Panc1 (cell line): ENCODE measurements at regions not wholly inside any gene's neighbourhood (a gene's known extent, or its start where the extent isn't known, plus 50 kb on each side); places are given as distances from the start of the nearest gene placed in this dataset.

Source experiments
- ATAC-seq: fragments of 200-7000 bp; cut with Tn5 transposase; 2 replicates; pipeline ENCODE4 v1.9.1; 2020; ENCODE audit warnings: mild to moderate bottlenecking, moderate library complexity
- BruUV-seq: library from RNA; stranded (reverse); fragments of 400-500 nt; replicated peaks from 2 replicates; lab custom pipeline; 2021; lab: Mats Ljungman, UMichigan
- CTCF ChIA-PET: fragments of 300-600 bp; sonication (Branson Sonifier 250); formaldehyde crosslinking; loops from one replicate; lab custom pipeline; 2022; ENCODE audit warnings: antibody characterized with exemption; lab: Charles Lee
- POLR2A ChIA-PET: fragments of 300-600 bp; sonication (Branson Sonifier 250); formaldehyde crosslinking; loops from one replicate; lab custom pipeline; 2022; ENCODE audit warnings: antibody characterized with exemption; lab: Charles Lee
- DNase-seq: peaks from one replicate; pipeline ENCODE4 v3.0.0-alpha.2; 2010; ENCODE audit warnings: low read depth, low spot score
- H3K27ac ChIP-seq: 2 replicates; pipeline ENCODE4 v1.5.1; 2011; ENCODE audit warnings: mild to moderate bottlenecking, low read length, inconsistent platforms
- H3K27me3 ChIP-seq: fragments of 200-500 bp; sonication (Bioruptor generic); 2 replicates; pipeline ENCODE4 v1.6.0; 2014; ENCODE audit warnings: low read length, inconsistent platforms; ENCODE audit not compliant: control insufficient read depth, insufficient read depth
- H3K36me3 ChIP-seq: fragments of 200-500 bp; sonication (Bioruptor generic); 2 replicates; pipeline ENCODE4 v1.5.1; 2014; ENCODE audit warnings: inconsistent platforms, mild to moderate bottlenecking, low read length, moderate library complexity; ENCODE audit not compliant: control insufficient read depth, insufficient read depth
- H3K4me1 ChIP-seq: 2 replicates; pipeline ENCODE4 v1.5.1; 2011; ENCODE audit warnings: inconsistent platforms, mild to moderate bottlenecking, low read length, moderate library complexity; ENCODE audit not compliant: control insufficient read depth, insufficient read depth
- H3K4me3 ChIP-seq, 2 experiments: 2 replicates each; pipeline ENCODE4 v1.5.1; 2011 to 2012; ENCODE audit warnings: low read depth in 2 of 2, low read length in 2 of 2, mild to moderate bottlenecking in 2 of 2, inconsistent platforms in 1 of 2, moderate library complexity in 1 of 2
- H3K9me3 ChIP-seq: fragments of 200-500 bp; sonication (Bioruptor generic); 2 replicates; pipeline ENCODE4 v1.5.1; 2014; ENCODE audit warnings: low read depth, mild to moderate bottlenecking, inconsistent platforms, low read length, moderate library complexity; ENCODE audit not compliant: control insufficient read depth, insufficient read depth
- CTCF ChIP-seq: fragments of 450-650 bp; IDR thresholded peaks from 2 replicates; pipeline ENCODE4 v1.5.1; 2017; ENCODE audit warnings: mild to moderate bottlenecking
- POLR2AphosphoS5 ChIP-seq: IDR thresholded peaks from 2 replicates; pipeline ENCODE4 v1.6.1; 2012; ENCODE audit warnings: mild to moderate bottlenecking, low read depth, low read length, moderate library complexity
- REST ChIP-seq, 2 experiments: IDR thresholded peaks; 2 replicates each; pipeline ENCODE4 v1.6.1; 2011 to 2012; ENCODE audit warnings: low read depth in 2 of 2, control low read depth in 1 of 2, low read length in 1 of 2, mild to moderate bottlenecking in 1 of 2, moderate library complexity in 1 of 2; ENCODE audit not compliant: insufficient read depth in 1 of 2
- SIN3A ChIP-seq: IDR thresholded peaks from 2 replicates; pipeline ENCODE4 v1.6.1; 2012; ENCODE audit warnings: low read depth, mild to moderate bottlenecking, low read length, moderate library complexity, borderline replicate concordance; ENCODE audit not compliant: insufficient read depth
- TCF7L2 ChIP-seq: IDR thresholded peaks from 2 replicates; pipeline ENCODE4 v1.6.1; 2011; ENCODE audit warnings: mild to moderate bottlenecking, low read depth, low read length, inconsistent platforms
- in situ Hi-C: cut with HindIII; loops from 2 replicates; pipeline ENCODE4 v1.10.0; 2016; ENCODE audit warnings: low sequenced_read_pairs, low pct_unique_long_range_greater_than_20kb
- intact Hi-C: fragments of 100-400 bp; cut with micrococcal nuclease; formaldehyde crosslinking; loops from one replicate; pipeline ENCODE4 v1.10.0; 2022; ENCODE audit not compliant: unreplicated experiment

- no peak overlapping the region for H3K27ac ChIP-seq
- ChIA-PET CTCF (no interaction called here), POLR2A (no interaction called here)
- DNase-seq, result no peak
- ATAC-seq, result no peak
- in situ Hi-C loops (no loop called here), intact Hi-C loops (no loop called here)
- TF ChIP-seq POLR2AphosphoS5 (no peak), CTCF (no peak), SIN3A (no peak), REST (IDR thresholded peaks at IDR 0.05; ENCODE audit: insufficient read depth in 1 of 2, low read depth in 2 of 2, low read length in 1 of 2) (no peak), TCF7L2 (no peak)
- no peaks in the 10 kb centered on the region for H3K4me1 ChIP-seq
- no peaks in the 10 kb centered on the region for H3K27me3 ChIP-seq
- no peaks in the 10 kb centered on the region for H3K36me3 ChIP-seq
- BruUV-seq, result no TSS peak
- no peak overlapping the region for H3K4me3 ChIP-seq
- no peaks in the 10 kb centered on the region for H3K9me3 ChIP-seq
These were observed 542.2 kb upstream of the USP15 start for GRCh38 chr12:61717986-61718385.

- no peaks in the 10 kb centered on the region for H3K4me1 ChIP-seq
- no peaks in the 10 kb centered on the region for H3K36me3 ChIP-seq
- H3K27me3 ChIP-seq, result no peaks in the 10 kb centered on the region
- BruUV-seq, result no TSS peak
- intact Hi-C loops, result no loop called here
- no peaks in the 10 kb centered on the region; the same call in 1 of the 2 replicates for H3K9me3 ChIP-seq
- TF ChIP-seq CTCF, result no peak
- TF ChIP-seq TCF7L2, result no peak
- no peak for TF ChIP-seq SIN3A
- TF ChIP-seq POLR2AphosphoS5, result no peak
- no peak for TF ChIP-seq REST (IDR thresholded peaks at IDR 0.05; ENCODE audit: insufficient read depth in 1 of 2, low read depth in 2 of 2, low read length in 1 of 2)
- CTCF ChIA-PET, result no interaction called here
- no peak overlapping the region for H3K27ac ChIP-seq
- in situ Hi-C loops, result no loop called here
- POLR2A ChIA-PET, result no interaction called here
- DNase-seq (no peak), ATAC-seq (no peak)
- no peak overlapping the region for H3K4me3 ChIP-seq
These were observed 520.3 kb upstream of the USP15 start for GRCh38 chr12:61739925-61740324.
